GM12878 (cell line): ENCODE measurements at regions not wholly inside any gene's neighbourhood (a gene's known extent, or its start where the extent isn't known, plus 50 kb on each side); places are given as distances from the start of the nearest gene placed in this dataset.

Experiments
- ATAC-seq: fragments of 200-7000 bp; cut with Tn5 transposase; 3 replicates; pipeline ENCODE4 v1.9.1; 2020; ENCODE audit warnings: mild to moderate bottlenecking, moderate library complexity
- BruUV-seq: library from RNA; stranded (reverse); fragments of 400-500 nt; replicated peaks from 2 replicates; lab custom pipeline; 2021; lab: Mats Ljungman, UMichigan
- CTCF ChIA-PET: fragments of 300-600 bp; sonication (Branson Sonifier 250); formaldehyde crosslinking; extraction: SDS; loops from one replicate; lab custom pipeline; 2021; ENCODE audit warnings: inconsistent platforms; lab: Yijun Ruan, JAX
- POLR2A ChIA-PET: fragments of 350-600 bp; formaldehyde crosslinking; extraction: SDS; loops from one replicate; lab custom pipeline; 2021; ENCODE audit warnings: inconsistent platforms; lab: Charles Lee
- RAD21 ChIA-PET: fragments of 300-600 bp; sonication (Branson Sonifier 250); formaldehyde crosslinking; loops from one replicate; lab custom pipeline; 2023; ENCODE audit warnings: antibody characterized with exemption; ENCODE audit not compliant: unreplicated experiment; lab: Charles Lee
- SMC1A ChIA-PET: fragments of 300-600 bp; sonication (Branson Sonifier 250); formaldehyde crosslinking; loops from one replicate; lab custom pipeline; 2023; ENCODE audit not compliant: unreplicated experiment, uncharacterized antibody; lab: Charles Lee
- DNase-seq: peaks from one replicate; pipeline ENCODE4 v3.0.0-alpha.2; 2011; ENCODE audit warnings: low read depth, low spot score
- FAIRE-seq: peaks from 3 replicates; lab custom pipeline; 2011; peaks lifted over from hg19 to GRCh38; lab: Jason Lieb, UNC
- H2AFZ ChIP-seq: 2 replicates; pipeline ENCODE4 v1.6.0; 2011; ENCODE audit warnings: low read depth, low read length, control low read depth; ENCODE audit not compliant: control insufficient read depth
- H3K27ac ChIP-seq: 2 replicates; pipeline ENCODE4 v1.5.1; 2011; ENCODE audit warnings: control low read depth; ENCODE audit not compliant: control insufficient read depth, insufficient read depth
- H3K27me3 ChIP-seq, 2 experiments: replicated peaks in 1 of 2; 2 replicates each; pipeline versions ENCODE4 v1.6.0 to v1.6.1; 2011; ENCODE audit warnings: low read length in 1 of 2; ENCODE audit not compliant: control insufficient read depth in 2 of 2, insufficient read depth in 2 of 2
- H3K36me3 ChIP-seq, 2 experiments: 2 replicates each; pipeline ENCODE4 v1.5.1; 2011; ENCODE audit warnings: low read length in 1 of 2; ENCODE audit not compliant: control insufficient read depth in 2 of 2, insufficient read depth in 2 of 2
- H3K4me1 ChIP-seq: 2 replicates; pipeline ENCODE4 v1.6.1; 2011; ENCODE audit warnings: mild to moderate bottlenecking, low read length, moderate library complexity, mixed read lengths; ENCODE audit not compliant: control insufficient read depth, insufficient read depth
- H3K4me2 ChIP-seq: 2 replicates; pipeline ENCODE4 v1.6.0; 2011; ENCODE audit warnings: control low read depth; ENCODE audit not compliant: control insufficient read depth, insufficient read depth
- H3K4me3 ChIP-seq: fragments of 200-600 bp; sonication (generic); 2 replicates; pipeline ENCODE4 v1.5.1; 2016
- H3K79me2 ChIP-seq: 2 replicates; pipeline ENCODE4 v1.6.0; 2011; ENCODE audit warnings: low read length; ENCODE audit not compliant: control insufficient read depth, insufficient read depth
- H3K9ac ChIP-seq: 2 replicates; pipeline ENCODE4 v1.8.0; 2011; ENCODE audit warnings: low read length, control low read depth, mixed read lengths; ENCODE audit not compliant: control insufficient read depth, insufficient read depth
- H3K9me3 ChIP-seq: replicated peaks from 3 replicates; pipeline ENCODE4 v1.5.1; 2011; ENCODE audit warnings: mild to moderate bottlenecking, low read length; ENCODE audit not compliant: control insufficient read depth, insufficient read depth
- H4K20me1 ChIP-seq: 2 replicates; pipeline ENCODE4 v1.6.0; 2011; ENCODE audit not compliant: control insufficient read depth, insufficient read depth
- HDAC6 ChIP-seq: fragments of 200-600 bp; sonication (generic); IDR thresholded peaks from one replicate; pipeline ENCODE4 v1.8.0; 2017; ENCODE audit warnings: antibody characterized with exemption; ENCODE audit not compliant: unreplicated experiment
- IKZF2 ChIP-seq, 2 experiments: fragments of 450-650 bp; IDR thresholded peaks; 2 replicates each; pipeline ENCODE4 v1.6.1; 2017; ENCODE audit warnings: mild to moderate bottlenecking in 2 of 2, moderate library complexity in 2 of 2
- MYB ChIP-seq: fragments of 150-350 bp; IDR thresholded peaks from 2 replicates; pipeline ENCODE4 v1.6.1; 2014; ENCODE audit warnings: mild to moderate bottlenecking, low read depth, low read length, borderline replicate concordance
- MYC ChIP-seq: IDR thresholded peaks from 2 replicates; pipeline ENCODE4 v1.6.1; 2011; ENCODE audit warnings: mild to moderate bottlenecking, low read length, moderate library complexity, inconsistent platforms; ENCODE audit not compliant: insufficient read depth, insufficient replicate concordance, insufficient read length, severe bottlenecking
- SMAD5 ChIP-seq: IDR thresholded peaks from 2 replicates; pipeline ENCODE4 v1.6.1; 2016; ENCODE audit warnings: antibody characterized with exemption, low read depth
- STAT3 ChIP-seq: IDR thresholded peaks from 2 replicates; pipeline ENCODE4 v1.6.1; 2011; ENCODE audit warnings: low read depth, low read length, improper control_type of control experiment
- ZNF622 ChIP-seq: fragments of 450-650 bp; IDR thresholded peaks from 2 replicates; pipeline ENCODE4 v1.6.1; 2017; ENCODE audit warnings: mild to moderate bottlenecking, inconsistent platforms
- WGBS: methylation state at CpG from one replicate; pipeline ENCODE4 v1.1.6; 2016; ENCODE audit warnings: low lambda C conversion rate; ENCODE audit not compliant: insufficient replicate concordance, insufficient coverage; ENCODE audit errors: missing lambda C conversion rate; 5-methylcytosine and 5-hydroxymethylcytosine counted together
- in situ Hi-C: fragments of 300-500 bp; cut with MboI; formaldehyde crosslinking; loops from 9 replicates; pipeline ENCODE4 v1.14.3; 2018; ENCODE audit warnings: mixed read lengths
- intact Hi-C: fragments of 100-400 bp; cut with micrococcal nuclease; formaldehyde crosslinking; loops from one replicate; pipeline ENCODE4 v1.14.2; 2022; ENCODE audit not compliant: unreplicated experiment
- TF ChIP-seq, protein P1 (sequence below): IDR thresholded peaks from 2 replicates; pipeline ENCODE4 v1.6.1; 2012; ENCODE audit warnings: mild to moderate bottlenecking, low read depth, low read length
- TF ChIP-seq, protein P2 (sequence below): fragments of 450-650 bp; IDR thresholded peaks from 2 replicates; pipeline ENCODE4 v1.6.1; 2017; ENCODE audit warnings: borderline replicate concordance

DNA sequence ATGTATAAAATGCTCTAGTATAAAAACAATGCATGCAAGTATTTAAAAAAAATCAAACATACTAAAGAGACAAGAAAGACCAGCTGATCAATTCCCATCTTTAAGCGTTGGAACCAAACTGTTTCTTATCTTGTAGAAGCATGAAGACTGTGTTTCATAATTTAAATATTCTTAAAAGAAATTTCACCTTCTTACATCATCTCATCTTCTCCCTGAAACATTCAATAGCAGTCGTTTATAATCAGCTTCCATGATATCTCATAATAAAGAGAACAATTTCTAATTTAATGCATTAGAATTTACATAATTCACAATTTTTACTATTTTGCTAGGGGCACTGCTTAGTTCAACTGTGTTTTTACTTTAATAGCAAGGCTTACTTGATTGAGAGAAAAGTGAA lies 468.1 kb upstream of the MARCKS start:
- Histone ChIP-seq H3K36me3 (no peaks in the 10 kb centered on the region), H2AFZ (no peak overlapping the region), H3K27me3 (no peaks in the 10 kb centered on the region), H3K4me2 (no peak overlapping the region), H4K20me1 (no peaks in the 10 kb centered on the region), H3K9me3 (no peaks in the 10 kb centered on the region)
- RAD21 ChIA-PET = no interaction called here
- CTCF ChIA-PET = no interaction called here
- in situ Hi-C loops = no loop called here
- POLR2A ChIA-PET = no interaction called here
- 64% methylated on average over 2 of the region's 2 CpGs for WGBS
- FAIRE-seq = no peak
- SMC1A ChIA-PET = no interaction called here
- TF ChIP-seq, protein P1, sequence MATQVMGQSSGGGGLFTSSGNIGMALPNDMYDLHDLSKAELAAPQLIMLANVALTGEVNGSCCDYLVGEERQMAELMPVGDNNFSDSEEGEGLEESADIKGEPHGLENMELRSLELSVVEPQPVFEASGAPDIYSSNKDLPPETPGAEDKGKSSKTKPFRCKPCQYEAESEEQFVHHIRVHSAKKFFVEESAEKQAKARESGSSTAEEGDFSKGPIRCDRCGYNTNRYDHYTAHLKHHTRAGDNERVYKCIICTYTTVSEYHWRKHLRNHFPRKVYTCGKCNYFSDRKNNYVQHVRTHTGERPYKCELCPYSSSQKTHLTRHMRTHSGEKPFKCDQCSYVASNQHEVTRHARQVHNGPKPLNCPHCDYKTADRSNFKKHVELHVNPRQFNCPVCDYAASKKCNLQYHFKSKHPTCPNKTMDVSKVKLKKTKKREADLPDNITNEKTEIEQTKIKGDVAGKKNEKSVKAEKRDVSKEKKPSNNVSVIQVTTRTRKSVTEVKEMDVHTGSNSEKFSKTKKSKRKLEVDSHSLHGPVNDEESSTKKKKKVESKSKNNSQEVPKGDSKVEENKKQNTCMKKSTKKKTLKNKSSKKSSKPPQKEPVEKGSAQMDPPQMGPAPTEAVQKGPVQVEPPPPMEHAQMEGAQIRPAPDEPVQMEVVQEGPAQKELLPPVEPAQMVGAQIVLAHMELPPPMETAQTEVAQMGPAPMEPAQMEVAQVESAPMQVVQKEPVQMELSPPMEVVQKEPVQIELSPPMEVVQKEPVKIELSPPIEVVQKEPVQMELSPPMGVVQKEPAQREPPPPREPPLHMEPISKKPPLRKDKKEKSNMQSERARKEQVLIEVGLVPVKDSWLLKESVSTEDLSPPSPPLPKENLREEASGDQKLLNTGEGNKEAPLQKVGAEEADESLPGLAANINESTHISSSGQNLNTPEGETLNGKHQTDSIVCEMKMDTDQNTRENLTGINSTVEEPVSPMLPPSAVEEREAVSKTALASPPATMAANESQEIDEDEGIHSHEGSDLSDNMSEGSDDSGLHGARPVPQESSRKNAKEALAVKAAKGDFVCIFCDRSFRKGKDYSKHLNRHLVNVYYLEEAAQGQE = no peak
- TF ChIP-seq STAT3 (no peak), HDAC6 (no peak)
- TF ChIP-seq, all 136 proteins: peak for 0
- intact Hi-C loops = no loop called here
- BruUV-seq = no TSS peak
- no peak overlapping the region for H3K27ac ChIP-seq
- no peaks in the 10 kb centered on the region for H3K79me2 ChIP-seq
- H3K4me3 ChIP-seq = no peak overlapping the region
- DNase-seq (no peak), ATAC-seq (no peak)
- no peaks in the 10 kb centered on the region for H3K4me1 ChIP-seq
- H3K9ac ChIP-seq = no peak overlapping the region

DNA sequence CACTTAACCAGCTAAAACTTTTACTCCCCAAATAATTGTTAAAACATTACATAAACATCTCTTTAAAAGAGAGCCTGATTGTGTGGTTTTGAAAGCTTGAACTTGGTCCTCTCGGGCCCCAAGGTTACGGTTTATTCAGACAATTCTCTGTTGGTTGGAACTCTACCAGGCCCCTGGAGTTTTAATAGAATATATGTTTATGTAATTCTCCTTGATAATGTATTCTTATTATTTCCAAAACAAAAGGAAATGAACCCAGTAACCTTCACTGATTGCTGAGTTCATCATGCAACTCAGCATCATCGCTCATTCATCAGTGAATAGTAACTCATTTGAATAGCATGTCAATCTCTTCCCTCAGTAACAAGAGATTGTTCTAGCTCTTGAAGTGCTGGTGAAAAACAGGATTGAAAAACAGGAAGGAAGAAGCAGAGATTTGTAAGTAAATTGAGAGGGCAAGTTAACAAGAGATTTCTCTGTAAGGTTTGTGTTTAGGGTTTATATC lies 464.5 kb upstream of the MARCKS start:
- FAIRE-seq = no peak
- WGBS = 67% methylated on average over 3 of the region's 3 CpGs
- no TSS peak for BruUV-seq
- Histone ChIP-seq H4K20me1 (no peaks in the 10 kb centered on the region), H3K27ac (no peak overlapping the region), H3K4me3 (no peak overlapping the region), H3K36me3 (no peaks in the 10 kb centered on the region), H3K27me3 (no peaks in the 10 kb centered on the region), H3K4me2 (no peak overlapping the region), H2AFZ (no peak overlapping the region; the same call in 1 of the 2 replicates), H3K79me2 (no peaks in the 10 kb centered on the region), H3K4me1 (no peaks in the 10 kb centered on the region), H3K9ac (no peak overlapping the region), H3K9me3 (no peaks in the 10 kb centered on the region)
- no peak for TF ChIP-seq ZNF622
- no peak for TF ChIP-seq MYB
- no peak for TF ChIP-seq IKZF2 (IDR thresholded peaks at IDR 0.05)
- TF ChIP-seq MYC = no peak
- no peak for TF ChIP-seq SMAD5
- TF ChIP-seq, protein P2, sequence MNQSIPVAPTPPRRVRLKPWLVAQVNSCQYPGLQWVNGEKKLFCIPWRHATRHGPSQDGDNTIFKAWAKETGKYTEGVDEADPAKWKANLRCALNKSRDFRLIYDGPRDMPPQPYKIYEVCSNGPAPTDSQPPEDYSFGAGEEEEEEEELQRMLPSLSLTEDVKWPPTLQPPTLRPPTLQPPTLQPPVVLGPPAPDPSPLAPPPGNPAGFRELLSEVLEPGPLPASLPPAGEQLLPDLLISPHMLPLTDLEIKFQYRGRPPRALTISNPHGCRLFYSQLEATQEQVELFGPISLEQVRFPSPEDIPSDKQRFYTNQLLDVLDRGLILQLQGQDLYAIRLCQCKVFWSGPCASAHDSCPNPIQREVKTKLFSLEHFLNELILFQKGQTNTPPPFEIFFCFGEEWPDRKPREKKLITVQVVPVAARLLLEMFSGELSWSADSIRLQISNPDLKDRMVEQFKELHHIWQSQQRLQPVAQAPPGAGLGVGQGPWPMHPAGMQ = no peak
- ATAC-seq = no peak
- ChIA-PET RAD21 (no interaction called here), POLR2A (no interaction called here), SMC1A (no interaction called here), CTCF (interaction anchor here (0.9 to 1.5 kb wide), 3 partner anchors 11 to 487 kb away, joined by 3 to 4 read pairs (median 3); no protein-coding TSS in a partner anchor)
- intact Hi-C loops (no loop called here), in situ Hi-C loops (no loop called here)
- DNase-seq = no peak
